Spleen (tissue), 11 donors: ENCODE measurements at regions not wholly inside any gene's neighbourhood (a gene's known extent, or its start where the extent isn't known, plus 50 kb on each side); places are given as distances from the start of the nearest gene placed in this dataset.

Experiments used
- DNase-seq: peaks from one replicate; pipeline ENCODE4 v3.0.0-alpha.2; 2020
- H3K27ac ChIP-seq, 8 donors: fragments of 200-600 bp; sonication (generic) in 7 of 8; 1 replicate in 4 of 8; 2 replicates in 4 of 8; pipeline versions ENCODE4 v1.5.0 to v1.8.0; 2016 to 2021; ENCODE audit warnings: inconsistent platforms in 4 of 8, mild to moderate bottlenecking in 4 of 8, moderate library complexity in 1 of 8
- H3K27me3 ChIP-seq, 7 donors: fragments of 200-600 bp; sonication (generic) in 6 of 7; replicated peaks in 1 of 7; 1 replicate in 4 of 7; 2 replicates in 3 of 7; pipeline versions ENCODE4 v1.5.0 to v1.8.0; 2016 to 2021; ENCODE audit warnings: inconsistent platforms in 3 of 7, mild to moderate bottlenecking in 1 of 7
- H3K36me3 ChIP-seq, 6 donors: fragments of 200-600 bp; sonication (generic) in 5 of 6; 1 replicate in 4 of 6; 2 replicates in 2 of 6; pipeline versions ENCODE4 v1.5.0 to v1.8.0; 2016 to 2021; ENCODE audit warnings: inconsistent platforms in 2 of 6
- H3K4me1 ChIP-seq, 6 donors: fragments of 200-600 bp; sonication (generic) in 5 of 6; 1 replicate in 3 of 6; 2 replicates in 3 of 6; pipeline versions ENCODE4 v1.5.0 to v1.8.0; 2016 to 2021; ENCODE audit warnings: inconsistent platforms in 3 of 6
- H3K4me3 ChIP-seq, 8 donors: fragments of 200-600 bp; sonication (generic) in 7 of 8; 1 replicate in 4 of 8; 2 replicates in 4 of 8; pipeline versions ENCODE4 v1.5.0 to v1.8.0; 2016 to 2021; ENCODE audit warnings: inconsistent platforms in 4 of 8, mild to moderate bottlenecking in 4 of 8, moderate library complexity in 2 of 8
- H3K9me3 ChIP-seq, 8 donors: fragments of 200-600 bp; sonication (generic) in 7 of 8; 1 replicate in 4 of 8; 2 replicates in 4 of 8; pipeline versions ENCODE4 v1.5.0 to v1.8.0; 2016 to 2021; ENCODE audit warnings: inconsistent platforms in 4 of 8
- CTCF ChIP-seq, 11 experiments: fragments of 200-600 bp in 7 of 11; fragments of 450-650 bp in 4 of 11; sonication (generic) in 4 of 11; IDR thresholded peaks in 8 of 11; conservative IDR thresholded peaks in 3 of 11; 1 replicate in 7 of 11; 2 replicates in 4 of 11; pipeline versions ENCODE4 v1.4.0 to v1.8.0; 2016 to 2021; ENCODE audit warnings: antibody characterized with exemption in 11 of 11, inconsistent platforms in 4 of 11, mild to moderate bottlenecking in 1 of 11
- POLR2A ChIP-seq, 3 donors: fragments of 450-650 bp; IDR thresholded peaks; one replicate each; pipeline ENCODE4 v1.5.1; 2017; ENCODE audit warnings: antibody characterized with exemption in 3 of 3, mild to moderate bottlenecking in 1 of 3
- POLR2AphosphoS5 ChIP-seq, 3 donors: sonication (generic); formaldehyde crosslinking; IDR thresholded peaks; one replicate each; pipeline ENCODE4 v1.5.1; 2017; ENCODE audit warnings: antibody characterized with exemption in 3 of 3
- WGBS, 5 donors: extraction: QIAGEN DNeasy Blood & Tissue Kit in 3 of 5; methylation state at CpG; one replicate each; pipeline versions ENCODE4 v1.1.5 to v1.1.7; 2013 to 2018; 5-methylcytosine and 5-hydroxymethylcytosine counted together
- intact Hi-C: fragments of 100-400 bp; cut with DNase I; formaldehyde crosslinking; loops from one replicate; pipeline ENCODE4 v1.15.0; 2023; ENCODE audit warnings: low total_unique reads
- donor health status: healthy with polysubstance abuse.
- donor health status: DM: no; HTN: no; CAD: no; lungs with moderate emphysema.
- donor health status: DM: no; HTN: no; CAD: no.
- donor health status: Bipolar disorder and iron deficiency.
- donor health status: healthy.
- donor health status: DM: no; HTN: no; CAD: no.
- donor health status: DM: yes; HTN: yes; CAD: no.

GRCh38 chr21:28358170-28358569 is 634.5 kb downstream of the LTN1 start:
- H3K36me3 ChIP-seq, result no peaks in the 10 kb centered on the region
- DNase-seq, result no peak
- H3K4me3 ChIP-seq, result no peak overlapping the region
- no peaks in the 10 kb centered on the region for H3K27me3 ChIP-seq
- no peak overlapping the region for H3K27ac ChIP-seq
- no peaks in the 10 kb centered on the region for H3K4me1 ChIP-seq
- H3K9me3 ChIP-seq, result no peaks in the 10 kb centered on the region
- intact Hi-C loops, result no loop called here
- WGBS, 5 donors, result 74 to 85% (median 82%) methylated on average over 1 of the region's 1 CpG
- TF ChIP-seq POLR2AphosphoS5 (IDR thresholded peaks at IDR 0.05) (no peak), POLR2A (IDR thresholded peaks at IDR 0.05) (no peak), CTCF (IDR thresholded peaks at IDR 0.05 in 8 of 11, conservative IDR thresholded peaks at IDR 0.05 in 3 of 11) (no peak)

- H3K4me3 ChIP-seq, result no peak overlapping the region
- no peak for DNase-seq
- 87 to 99% (median 94%) methylated on average over 3 of the region's 3 CpGs for WGBS, 5 donors
- TF ChIP-seq CTCF (IDR thresholded peaks at IDR 0.05 in 8 of 11, conservative IDR thresholded peaks at IDR 0.05 in 3 of 11) (no peak), POLR2A (IDR thresholded peaks at IDR 0.05) (no peak), POLR2AphosphoS5 (IDR thresholded peaks at IDR 0.05) (no peak)
- intact Hi-C loops, result no loop called here
- H3K36me3 ChIP-seq, result no peaks in the 10 kb centered on the region
- H3K27ac ChIP-seq, result no peak overlapping the region
- no peaks in the 10 kb centered on the region for H3K4me1 ChIP-seq
- no peaks in the 10 kb centered on the region for H3K27me3 ChIP-seq
- no peaks in the 10 kb centered on the region for H3K9me3 ChIP-seq
Observed at GRCh38 chr21:28357743-28358142, 634.9 kb downstream of the LTN1 start.

DNA sequence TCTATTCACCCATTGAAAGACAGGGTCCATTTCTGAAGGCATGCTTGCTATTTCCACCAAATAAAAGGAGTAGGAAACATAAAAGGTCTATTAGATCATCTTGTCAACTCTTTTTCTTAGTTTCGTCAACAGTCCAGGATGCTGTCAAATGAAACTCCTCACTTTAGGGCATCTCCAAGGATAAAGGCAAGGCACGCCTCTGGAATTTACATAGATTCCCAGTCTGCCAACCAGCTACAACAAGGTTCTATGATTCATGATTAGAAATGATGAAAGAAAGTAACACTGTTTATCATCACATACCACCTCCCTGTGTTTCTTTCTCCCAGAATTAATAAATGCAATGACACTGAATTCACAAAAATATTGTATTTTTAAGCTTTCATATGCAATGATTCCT is 636.3 kb downstream of the LTN1 start:
- Histone ChIP-seq H3K27me3 (no peaks in the 10 kb centered on the region), H3K27ac (no peak overlapping the region), H3K4me1 (no peaks in the 10 kb centered on the region), H3K4me3 (no peak overlapping the region), H3K36me3 (no peaks in the 10 kb centered on the region), H3K9me3 (no peaks in the 10 kb centered on the region)
- DNase-seq, result no peak
- intact Hi-C loops, result no loop called here
- TF ChIP-seq CTCF (IDR thresholded peaks at IDR 0.05 in 8 of 11, conservative IDR thresholded peaks at IDR 0.05 in 3 of 11) (no peak), POLR2A (IDR thresholded peaks at IDR 0.05) (no peak), POLR2AphosphoS5 (IDR thresholded peaks at IDR 0.05) (no peak)
- 86 to 97% (median 93%) methylated on average over 2 of the region's 2 CpGs for WGBS, 5 donors

GRCh38 chr21:28345934-28346333 is 646.7 kb downstream of the LTN1 start:
- no peaks in the 10 kb centered on the region for H3K36me3 ChIP-seq
- no peak overlapping the region for H3K4me3 ChIP-seq
- no peaks in the 10 kb centered on the region for H3K27me3 ChIP-seq
- H3K9me3 ChIP-seq, result no peaks in the 10 kb centered on the region
- no peak for DNase-seq
- H3K27ac ChIP-seq, result no peak overlapping the region
- no peak for TF ChIP-seq CTCF (IDR thresholded peaks at IDR 0.05 in 8 of 11, conservative IDR thresholded peaks at IDR 0.05 in 3 of 11)
- H3K4me1 ChIP-seq, result no peaks in the 10 kb centered on the region
- 17 to 47% (median 46%) methylated on average over 2 of the region's 2 CpGs for WGBS, 5 donors
- intact Hi-C loops, result loop anchor here (5.0 kb wide), 1 partner anchor 176 kb away; no protein-coding TSS in a partner anchor
